ENCODE measurements at regions not wholly inside any gene's neighbourhood (a gene's known extent, or its start where the extent isn't known, plus 50 kb on each side); places are given as distances from the start of the nearest gene placed in this dataset.
"Not testable (repeated sequence)": the region's sequence is repeated elsewhere in the genome, so short reads cannot be mapped to it uniquely, and the experiment has no call there.

DNA sequence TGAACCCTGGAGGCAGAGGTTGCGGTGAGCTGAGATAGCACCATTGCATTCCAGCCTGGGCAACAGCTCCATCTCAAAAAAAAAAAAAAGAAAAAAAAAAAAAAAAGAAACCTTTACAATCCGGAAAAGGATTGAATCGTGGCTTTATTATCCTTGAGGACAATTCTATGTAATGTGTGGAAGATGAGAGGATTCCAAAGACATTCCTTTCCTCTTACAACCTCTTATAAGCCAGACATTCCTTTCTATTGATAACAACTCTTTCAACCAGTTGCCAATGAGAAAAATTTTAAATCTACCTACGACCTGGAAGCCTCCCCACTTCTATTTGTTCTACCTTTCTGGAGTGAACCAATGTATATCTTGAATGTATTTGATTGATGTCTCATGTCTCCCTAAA is 91.2 kb upstream of the EEF1E1 start:
- peak; percentile 67 for DNase-seq (ENCODE audit: low read depth)
- in situ Hi-C loops (cut with HindIII; ENCODE audit: low pct_unique_long_range_greater_than_20kb, low sequenced_read_pairs), result no loop called here

DNA sequence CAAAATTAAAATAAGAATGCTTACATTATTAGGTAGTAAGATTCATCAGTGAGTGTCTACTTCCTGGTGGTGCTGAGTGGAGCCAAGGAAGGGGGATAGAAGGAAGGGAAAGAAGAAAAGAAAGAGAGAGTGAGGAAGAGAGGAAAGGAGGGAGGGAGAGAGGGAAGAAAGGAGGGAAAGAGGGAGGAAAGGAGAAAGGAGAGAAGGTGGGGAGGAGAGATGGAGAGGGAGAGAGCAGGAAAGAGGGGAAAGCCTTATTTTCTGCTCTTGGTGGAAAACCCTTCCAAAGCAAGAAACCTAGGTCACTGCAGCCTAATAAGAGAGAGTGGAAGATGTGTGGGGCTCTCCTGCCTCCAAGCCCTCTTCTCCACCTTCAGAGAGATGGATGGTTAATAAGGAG is 90.2 kb upstream of the EEF1E1 start:
- DNase-seq (ENCODE audit: low read depth), result no peak
- in situ Hi-C loops (cut with HindIII; ENCODE audit: low pct_unique_long_range_greater_than_20kb, low sequenced_read_pairs), result no loop called here

DNA sequence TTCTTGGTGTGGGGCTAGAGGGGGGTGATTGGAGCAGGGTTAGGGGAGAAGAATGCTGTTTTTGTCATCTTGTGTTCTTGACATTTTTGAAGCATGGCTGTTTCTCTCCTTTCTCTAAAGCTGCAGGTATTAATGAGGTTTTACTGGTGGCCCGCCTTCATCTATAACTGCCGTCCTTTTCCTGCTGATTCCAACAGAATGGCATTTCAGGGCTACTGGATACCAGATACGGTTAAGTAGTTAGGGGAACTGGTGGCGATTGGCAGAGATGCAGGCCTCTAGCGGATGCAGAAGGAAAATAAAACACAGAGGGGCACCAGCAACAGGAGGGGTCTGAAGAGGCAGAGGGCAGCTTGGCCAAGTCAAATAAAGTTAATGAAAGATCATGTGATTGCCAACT is 89.7 kb upstream of the EEF1E1 start:
- in situ Hi-C loops (cut with HindIII; ENCODE audit: low pct_unique_long_range_greater_than_20kb, low sequenced_read_pairs), result no loop called here
- peak; percentile 88 for DNase-seq (ENCODE audit: low read depth)

DNA sequence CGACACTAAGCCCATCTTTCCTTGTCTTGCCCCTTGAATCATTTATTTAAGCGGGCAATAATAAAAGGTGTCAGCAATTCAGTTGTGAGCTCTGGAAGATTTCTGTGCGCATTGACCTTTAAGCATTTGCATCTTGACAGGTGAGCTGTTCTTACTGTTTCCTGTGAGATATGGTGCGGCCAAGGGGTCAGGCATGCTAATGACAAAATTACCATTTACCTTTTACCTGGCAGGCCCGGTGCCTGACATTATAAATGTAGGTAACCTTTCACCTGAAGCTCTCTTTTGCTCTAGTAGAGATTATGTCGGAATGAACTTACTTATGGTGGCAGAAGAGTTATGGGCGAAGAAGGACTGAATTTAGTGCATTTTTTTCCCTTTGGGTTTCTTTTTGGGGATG is 89.3 kb upstream of the EEF1E1 start:
- no peak for DNase-seq (ENCODE audit: low read depth)
- in situ Hi-C loops (cut with HindIII; ENCODE audit: low pct_unique_long_range_greater_than_20kb, low sequenced_read_pairs), result no loop called here

DNA sequence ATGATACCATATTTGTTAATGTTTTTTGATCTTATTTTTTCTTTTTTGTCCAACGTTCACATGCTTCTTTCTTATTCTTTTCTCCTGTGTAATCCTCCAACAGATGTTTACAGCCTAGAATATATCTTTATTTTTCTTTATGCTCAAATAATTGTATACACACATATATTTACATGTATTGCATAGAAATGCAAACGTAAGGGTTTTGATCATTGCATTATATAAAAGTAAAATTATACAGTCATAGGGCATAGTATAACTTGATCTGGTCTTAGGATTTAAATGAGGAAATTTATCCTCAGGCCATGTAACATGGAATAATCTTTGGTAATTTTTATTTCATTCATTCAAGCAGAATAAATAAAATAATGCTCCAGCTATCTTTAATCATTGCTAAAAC is 84.9 kb upstream of the EEF1E1 start:
- DNase-seq (ENCODE audit: low read depth), result no peak
- in situ Hi-C loops (cut with HindIII; ENCODE audit: low pct_unique_long_range_greater_than_20kb, low sequenced_read_pairs), result no loop called here

DNA sequence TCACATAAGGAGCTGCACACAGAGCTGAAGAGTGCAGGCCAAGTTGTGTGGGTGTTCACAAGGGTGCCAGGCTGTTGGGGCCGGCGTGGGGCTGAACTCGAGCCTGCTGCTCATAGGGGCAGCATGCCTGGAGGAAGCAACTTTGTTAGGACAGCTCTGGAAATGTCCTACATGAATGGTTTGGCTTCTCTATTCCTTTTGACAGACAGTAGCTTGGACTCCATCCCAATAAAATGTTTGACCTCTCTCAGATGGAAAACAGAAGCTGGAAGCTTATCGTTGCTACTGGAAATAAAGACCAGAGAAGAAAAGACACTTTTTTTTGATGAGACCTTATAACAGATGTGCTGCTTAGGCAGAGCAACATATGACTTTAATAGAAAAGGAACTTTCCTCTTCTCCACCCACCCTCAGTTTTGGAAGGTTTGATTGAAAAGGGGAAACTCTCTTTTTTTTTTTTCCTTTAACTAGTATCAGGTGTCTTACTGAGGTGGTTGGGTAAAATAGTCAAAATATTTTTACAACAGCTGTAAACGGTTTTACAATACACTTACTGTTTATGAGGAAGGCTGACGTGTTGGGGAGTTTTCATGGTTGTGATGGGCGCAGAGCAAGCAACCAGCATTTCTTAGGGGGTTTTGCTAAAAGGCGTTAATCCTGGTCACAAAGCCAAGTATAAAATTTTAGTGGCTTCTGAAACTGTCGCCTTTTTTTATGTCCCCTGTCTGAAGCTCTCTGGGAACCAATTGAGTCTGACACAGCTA is 80.7 kb upstream of the EEF1E1 start:
- DNase-seq (ENCODE audit: low read depth), result no peak
- in situ Hi-C loops (cut with HindIII; ENCODE audit: low pct_unique_long_range_greater_than_20kb, low sequenced_read_pairs), result no loop called here

DNA sequence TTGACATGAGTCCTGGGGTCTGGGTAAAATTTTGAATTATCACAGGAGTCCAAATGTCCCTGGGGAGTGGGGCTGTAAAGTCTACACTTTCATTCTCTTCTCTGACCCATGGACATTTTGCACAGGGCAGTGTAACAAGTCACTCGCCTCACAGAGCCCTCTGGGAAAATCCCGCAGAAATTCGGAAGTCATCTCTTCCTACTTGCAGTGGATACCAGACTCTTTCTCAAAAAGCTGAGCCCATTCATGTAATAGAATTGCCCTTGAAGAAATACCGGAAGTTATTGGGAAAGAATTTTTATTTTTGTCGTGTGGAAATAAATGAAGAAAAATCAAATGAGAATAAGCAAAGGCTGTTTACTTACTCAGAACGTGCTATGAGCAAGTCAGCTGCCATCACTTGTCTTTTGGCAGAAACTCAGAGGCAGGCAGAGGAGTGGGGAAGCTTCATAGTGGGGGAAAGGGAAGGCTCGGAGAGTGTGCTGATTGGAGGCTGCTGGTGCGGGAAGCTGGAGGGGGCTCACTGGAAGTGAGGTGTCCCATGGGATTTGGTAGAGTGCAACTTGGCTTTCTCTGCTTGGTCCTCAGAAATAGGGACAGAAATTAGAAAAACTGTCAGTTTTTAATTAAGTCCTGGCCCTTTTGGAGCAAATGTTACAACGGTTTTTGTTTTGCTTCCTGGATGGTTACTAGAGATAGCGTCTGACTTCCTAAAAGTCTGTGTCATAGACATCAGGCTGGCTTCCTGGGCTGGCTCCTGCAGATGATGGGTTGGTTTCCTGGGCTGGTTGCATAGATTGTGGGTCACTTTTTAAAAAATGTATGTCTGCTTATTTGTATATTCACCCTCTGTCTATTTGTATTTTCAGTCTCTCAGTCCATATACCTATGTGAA is 79.8 kb upstream of the EEF1E1 start:
- no peak for DNase-seq (ENCODE audit: low read depth)
- in situ Hi-C loops (cut with HindIII; ENCODE audit: low pct_unique_long_range_greater_than_20kb, low sequenced_read_pairs), result no loop called here

DNA sequence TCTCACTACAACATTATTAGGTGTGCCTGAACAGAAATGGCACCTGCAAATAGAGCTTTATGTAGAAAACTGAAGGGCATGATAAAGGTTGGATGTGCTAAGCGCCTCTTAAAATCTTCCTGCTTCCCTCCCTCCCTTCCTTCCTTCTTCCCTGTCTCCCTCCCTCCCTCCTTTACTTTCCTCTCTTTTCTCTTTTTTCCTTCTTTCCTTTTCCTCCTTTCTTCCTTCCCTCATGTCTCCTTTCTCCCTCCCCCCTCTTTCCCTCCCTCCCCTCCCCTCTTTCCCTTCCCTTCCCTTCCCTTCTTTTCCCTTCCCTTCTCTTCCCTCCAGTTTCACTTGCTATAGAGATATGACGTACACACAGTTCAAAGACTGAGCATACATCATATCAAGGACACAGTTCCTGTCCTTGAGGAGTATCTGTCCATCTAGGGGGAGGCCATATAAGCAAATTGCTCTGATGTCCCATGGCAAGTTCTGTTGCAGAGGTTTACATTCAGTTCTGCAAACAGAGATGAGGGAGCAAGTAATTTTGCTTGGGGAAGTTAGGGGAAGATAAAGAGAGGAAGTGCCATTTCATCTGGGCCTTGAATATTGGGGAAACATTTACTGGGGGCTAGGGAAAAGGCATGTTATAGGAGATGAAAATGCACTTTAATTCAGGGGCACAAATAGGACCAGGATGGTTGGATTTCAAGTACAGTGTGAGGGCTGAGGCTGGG is 79.0 kb upstream of the EEF1E1 start:
- DNase-seq (ENCODE audit: low read depth), result no peak
- in situ Hi-C loops (cut with HindIII; ENCODE audit: low pct_unique_long_range_greater_than_20kb, low sequenced_read_pairs), result no loop called here

DNA sequence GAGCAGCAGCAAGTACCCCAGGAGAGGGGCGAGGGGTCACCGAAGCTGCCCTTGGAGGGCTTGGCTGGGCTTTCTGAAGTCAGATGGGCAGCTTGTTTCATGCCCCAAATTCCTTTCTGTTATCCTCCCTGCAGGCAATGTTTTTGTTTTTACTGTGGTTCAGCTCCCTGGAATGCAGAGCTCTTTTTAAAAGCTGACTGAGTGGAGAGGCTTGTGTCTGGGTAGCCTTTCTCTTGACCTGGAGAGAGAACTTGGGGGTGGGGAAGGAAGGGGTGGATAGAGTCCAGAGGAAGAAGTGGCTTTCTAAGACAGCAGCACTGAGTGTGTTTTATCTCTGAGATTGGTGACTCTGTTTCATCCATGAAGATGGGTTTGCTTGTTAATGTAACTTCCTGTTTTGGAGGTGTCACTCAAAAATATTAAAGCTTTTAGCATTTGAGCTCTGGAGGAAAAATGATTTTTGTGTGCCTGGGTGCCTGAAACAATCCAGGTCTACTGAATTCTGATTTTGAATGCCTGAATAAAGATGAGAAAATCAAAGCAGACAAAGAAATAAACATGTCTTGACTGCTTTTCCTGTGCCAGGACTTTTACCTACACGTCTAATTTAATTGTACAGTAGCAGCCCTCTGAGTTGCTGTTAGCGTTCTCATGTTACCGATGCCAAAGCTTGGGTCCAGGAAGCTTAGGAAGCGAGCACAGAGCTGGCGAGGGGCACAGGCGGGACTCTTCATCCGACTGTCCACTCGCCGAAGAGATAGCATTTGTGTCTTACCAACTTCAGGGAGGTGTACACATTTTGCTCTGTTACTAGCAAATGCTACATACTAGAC is 78.2 kb upstream of the EEF1E1 start:
- in situ Hi-C loops (cut with HindIII; ENCODE audit: low pct_unique_long_range_greater_than_20kb, low sequenced_read_pairs), result no loop called here
- DNase-seq (ENCODE audit: low read depth), result peak; percentile 98

DNA sequence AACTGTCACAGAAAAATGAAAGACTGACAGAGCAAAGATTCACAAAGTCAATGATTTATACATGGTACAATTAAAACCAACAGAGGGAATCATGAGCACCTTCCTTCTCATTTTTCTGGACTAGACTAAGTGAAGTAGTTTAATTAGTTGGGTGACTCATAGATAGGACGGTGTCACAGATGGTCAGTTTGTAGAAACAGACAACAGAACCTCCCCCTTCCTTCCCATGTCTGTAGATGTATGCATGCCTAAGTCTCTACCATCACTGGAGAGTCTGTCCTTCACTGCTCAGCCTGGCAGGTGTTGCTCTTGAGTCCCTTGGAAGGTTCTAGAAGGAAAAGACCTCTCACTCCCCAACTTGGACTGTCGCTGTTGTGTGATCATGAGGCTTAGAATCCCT is 75.4 kb upstream of the EEF1E1 start:
- DNase-seq (ENCODE audit: low read depth), result peak; percentile 96
- in situ Hi-C loops (cut with HindIII; ENCODE audit: low pct_unique_long_range_greater_than_20kb, low sequenced_read_pairs), result no loop called here

DNA sequence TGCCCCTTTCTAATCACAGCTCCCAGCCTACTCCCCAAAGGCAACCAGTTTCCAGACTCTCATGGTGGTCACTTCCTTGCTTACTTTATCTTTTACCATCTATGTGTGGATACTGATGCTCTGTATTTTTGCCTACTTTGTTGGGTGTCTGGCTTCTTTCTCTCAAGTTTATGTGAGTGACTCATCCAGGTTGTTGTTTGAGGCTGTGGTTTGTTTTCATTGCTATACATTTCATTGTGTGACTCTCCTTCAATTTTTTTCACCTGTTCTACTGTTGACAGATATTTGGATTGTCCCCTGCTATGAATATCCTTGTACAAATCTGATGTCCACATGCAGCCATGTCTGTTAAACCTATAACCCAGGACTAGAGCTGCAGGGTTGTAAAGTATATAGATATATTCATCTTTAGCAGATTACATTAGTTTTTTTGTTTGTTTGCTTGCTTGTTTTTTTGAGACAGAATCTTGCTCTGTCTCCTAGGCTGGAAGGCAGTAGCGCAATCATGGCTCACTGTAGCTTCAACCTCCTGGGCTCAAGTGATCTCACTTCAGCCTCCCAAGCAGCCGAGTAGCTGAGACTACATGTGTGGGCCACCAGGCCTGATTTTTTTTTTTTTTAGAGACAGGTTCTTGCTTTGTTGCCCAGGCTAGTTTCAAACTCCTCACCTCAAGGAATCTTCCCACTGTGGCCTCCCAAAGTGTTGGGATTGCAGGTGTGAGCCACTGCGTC is 72.9 kb upstream of the EEF1E1 start:
- in situ Hi-C loops (cut with HindIII; ENCODE audit: low pct_unique_long_range_greater_than_20kb, low sequenced_read_pairs), result no loop called here
- DNase-seq (ENCODE audit: low read depth), result peak; percentile 62

DNA sequence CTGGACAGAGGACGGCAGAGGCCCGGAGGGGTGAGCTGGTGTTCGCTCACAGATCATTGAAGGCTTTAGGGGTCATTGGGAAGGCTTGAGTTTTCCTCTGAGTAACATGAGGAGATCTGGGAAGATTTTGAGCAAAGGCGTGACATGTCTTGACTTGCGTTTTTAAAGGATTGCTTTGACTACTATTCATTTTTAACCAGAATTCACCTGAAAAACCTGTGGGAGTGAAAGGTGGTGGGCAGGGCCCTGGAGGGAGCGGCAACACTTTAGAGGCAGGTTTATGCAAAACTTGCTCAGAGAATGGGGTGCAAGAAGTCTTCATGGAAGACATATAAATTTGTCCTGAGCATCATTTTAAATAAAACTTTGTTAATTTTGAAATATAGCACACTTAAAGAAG is 72.2 kb upstream of the EEF1E1 start:
- in situ Hi-C loops (cut with HindIII; ENCODE audit: low pct_unique_long_range_greater_than_20kb, low sequenced_read_pairs), result no loop called here
- no peak for DNase-seq (ENCODE audit: low read depth)

DNA sequence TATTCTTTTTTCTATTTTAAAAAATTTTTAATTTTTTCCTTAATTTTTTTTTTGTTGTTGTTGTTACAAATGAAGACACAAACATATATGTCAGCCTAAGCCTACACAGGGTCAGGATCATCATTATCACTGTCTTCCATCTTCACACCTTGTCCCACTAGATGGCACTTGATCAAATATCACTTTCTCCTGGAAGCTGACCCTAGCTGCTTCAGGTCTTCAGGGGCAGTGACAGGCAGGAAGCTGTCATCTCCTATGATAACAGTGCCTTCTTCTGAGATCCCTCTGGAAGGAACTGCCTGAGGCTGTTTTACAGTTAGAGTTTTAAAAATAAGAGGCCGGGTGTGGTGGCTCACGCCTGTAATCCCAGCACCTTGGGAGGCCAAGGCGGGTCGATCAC is 70.2 kb upstream of the EEF1E1 start:
- DNase-seq (ENCODE audit: low read depth), result peak; percentile 11
- in situ Hi-C loops (cut with HindIII; ENCODE audit: low pct_unique_long_range_greater_than_20kb, low sequenced_read_pairs), result no loop called here

DNA sequence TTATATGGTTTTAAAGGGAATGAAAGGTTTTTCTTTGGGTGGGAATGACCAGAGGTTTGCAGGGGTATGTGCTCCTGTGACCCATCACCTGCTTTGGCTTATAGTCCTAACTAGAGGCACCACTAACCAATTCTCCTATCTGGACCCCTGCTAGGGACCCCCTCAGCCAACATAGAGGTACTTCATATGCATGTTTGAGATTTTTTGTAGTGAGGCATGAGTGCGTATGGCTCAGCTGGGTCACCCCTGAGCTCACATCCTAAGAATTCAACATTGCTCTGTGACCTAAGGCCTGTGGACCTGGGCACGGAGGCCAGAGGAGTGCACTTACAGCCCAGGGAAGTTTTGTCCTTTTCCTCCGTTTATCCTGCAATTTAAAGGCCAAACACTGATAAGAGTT is 68.4 kb upstream of the EEF1E1 start:
- in situ Hi-C loops (cut with HindIII; ENCODE audit: low pct_unique_long_range_greater_than_20kb, low sequenced_read_pairs), result no loop called here
- no peak for DNase-seq (ENCODE audit: low read depth)

DNA sequence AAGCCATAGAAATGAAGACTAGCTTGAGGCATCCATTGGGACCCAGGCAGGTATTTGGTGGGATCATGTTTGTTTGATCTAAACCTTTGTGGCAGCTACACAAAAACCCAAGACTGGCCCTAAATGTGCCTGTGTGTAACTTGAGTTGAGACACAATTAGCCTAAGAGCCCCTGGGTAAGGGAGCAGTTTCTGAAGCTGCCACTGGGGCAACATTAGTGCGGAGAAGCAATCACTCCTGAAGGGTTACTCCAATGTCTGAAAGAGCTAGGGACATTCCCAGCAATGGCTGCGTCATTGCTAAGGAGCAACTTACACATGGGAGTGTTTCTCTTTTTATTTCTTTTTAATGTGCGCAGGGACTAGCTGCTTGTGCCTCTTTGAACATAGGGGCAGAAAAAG is 67.9 kb upstream of the EEF1E1 start:
- in situ Hi-C loops (cut with HindIII; ENCODE audit: low pct_unique_long_range_greater_than_20kb, low sequenced_read_pairs), result no loop called here
- DNase-seq (ENCODE audit: low read depth), result no peak

DNA sequence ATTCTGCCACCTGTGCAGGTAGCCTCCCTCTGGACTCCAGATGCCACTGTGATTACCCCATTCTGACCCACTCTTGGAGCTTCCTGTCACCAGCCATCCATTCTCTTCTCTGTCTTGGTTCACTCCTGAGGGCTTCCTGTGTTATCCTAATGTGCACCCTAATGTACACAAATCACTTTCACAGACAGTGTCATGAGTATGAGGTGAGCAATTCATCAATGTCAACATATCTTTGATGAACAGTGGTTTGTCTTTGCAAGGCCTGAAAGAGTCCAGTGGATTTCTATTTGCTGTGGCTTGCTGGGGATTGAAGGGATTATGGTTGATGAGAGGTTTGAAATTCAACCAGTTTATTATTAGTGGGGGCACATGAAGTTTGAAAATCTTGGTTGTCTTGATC is 63.8 kb upstream of the EEF1E1 start:
- no peak for DNase-seq (ENCODE audit: low read depth)
- in situ Hi-C loops (cut with HindIII; ENCODE audit: low pct_unique_long_range_greater_than_20kb, low sequenced_read_pairs), result no loop called here

DNA sequence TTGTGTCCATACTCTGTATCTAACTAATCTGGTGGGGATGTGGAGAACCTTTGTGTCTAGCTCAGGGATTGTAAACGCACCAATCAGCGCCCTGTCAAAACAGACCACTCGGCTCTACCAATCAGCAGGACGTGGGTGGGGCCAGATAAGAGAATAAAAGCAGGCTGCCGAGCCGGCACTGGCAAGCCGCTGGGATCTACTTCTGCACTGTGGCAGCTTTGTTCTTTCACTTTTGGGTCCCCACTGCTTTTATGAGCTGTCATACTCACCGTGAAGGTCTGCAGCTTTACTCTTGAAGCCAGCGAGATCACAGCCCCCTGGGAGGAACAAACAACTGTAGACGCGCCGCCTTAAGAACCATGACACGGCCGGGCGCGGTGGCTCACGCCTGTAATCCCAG is 62.7 kb upstream of the EEF1E1 start:
- DNase-seq (ENCODE audit: low read depth); in situ Hi-C loops (cut with HindIII; ENCODE audit: low pct_unique_long_range_greater_than_20kb, low sequenced_read_pairs): not testable (repeated sequence)

DNA sequence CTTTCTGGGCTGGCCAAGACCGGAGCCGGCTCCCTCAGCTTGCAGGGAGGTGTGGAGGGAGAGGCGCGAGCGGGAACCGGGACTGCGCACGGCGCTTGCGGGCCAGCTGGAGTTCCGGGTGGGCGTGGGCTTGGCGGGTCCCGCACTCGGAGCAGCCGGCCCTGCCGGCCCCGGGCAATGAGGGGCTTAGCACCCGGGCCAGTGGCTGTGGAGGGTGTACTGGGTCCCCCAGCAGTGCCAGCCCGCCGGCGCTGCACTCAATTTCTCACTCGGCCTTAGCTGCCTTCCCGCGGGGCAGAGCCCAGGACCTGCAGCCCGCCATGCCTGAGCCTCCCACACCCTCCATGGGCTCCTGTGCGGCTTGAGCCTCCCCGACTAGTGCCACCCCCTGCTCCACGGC is 61.9 kb upstream of the EEF1E1 start:
- in situ Hi-C loops (cut with HindIII; ENCODE audit: low pct_unique_long_range_greater_than_20kb, low sequenced_read_pairs); DNase-seq (ENCODE audit: low read depth): not testable (repeated sequence)

Measured in Caki2 (cell line).